Fibroblast of lung (primary cell): ENCODE measurements at regions not wholly inside any gene's neighbourhood (a gene's known extent, or its start where the extent isn't known, plus 50 kb on each side); places are given as distances from the start of the nearest gene placed in this dataset.

Source experiments
- EZH2 ChIP-seq: IDR thresholded peaks from 2 replicates; pipeline ENCODE4 v1.5.1; 2012; ENCODE audit warnings: low read length, control low read depth, mild to moderate bottlenecking; ENCODE audit errors: missing control alignments
- TF ChIP-seq, protein P1 (sequence below), 2 donors: IDR thresholded peaks in 1 of 2; conservative IDR thresholded peaks in 1 of 2; 1 replicate in 1 of 2; 2 replicates in 1 of 2; pipeline ENCODE4 v1.5.1; 2011 to 2012; ENCODE audit warnings: low read length in 2 of 2, control low read depth in 1 of 2, inconsistent platforms in 1 of 2, low read depth in 1 of 2, mild to moderate bottlenecking in 1 of 2

GRCh38 chr5:74497706-74498105 is 142.8 kb downstream of the ENC1 start:
- TF ChIP-seq, protein P1, sequence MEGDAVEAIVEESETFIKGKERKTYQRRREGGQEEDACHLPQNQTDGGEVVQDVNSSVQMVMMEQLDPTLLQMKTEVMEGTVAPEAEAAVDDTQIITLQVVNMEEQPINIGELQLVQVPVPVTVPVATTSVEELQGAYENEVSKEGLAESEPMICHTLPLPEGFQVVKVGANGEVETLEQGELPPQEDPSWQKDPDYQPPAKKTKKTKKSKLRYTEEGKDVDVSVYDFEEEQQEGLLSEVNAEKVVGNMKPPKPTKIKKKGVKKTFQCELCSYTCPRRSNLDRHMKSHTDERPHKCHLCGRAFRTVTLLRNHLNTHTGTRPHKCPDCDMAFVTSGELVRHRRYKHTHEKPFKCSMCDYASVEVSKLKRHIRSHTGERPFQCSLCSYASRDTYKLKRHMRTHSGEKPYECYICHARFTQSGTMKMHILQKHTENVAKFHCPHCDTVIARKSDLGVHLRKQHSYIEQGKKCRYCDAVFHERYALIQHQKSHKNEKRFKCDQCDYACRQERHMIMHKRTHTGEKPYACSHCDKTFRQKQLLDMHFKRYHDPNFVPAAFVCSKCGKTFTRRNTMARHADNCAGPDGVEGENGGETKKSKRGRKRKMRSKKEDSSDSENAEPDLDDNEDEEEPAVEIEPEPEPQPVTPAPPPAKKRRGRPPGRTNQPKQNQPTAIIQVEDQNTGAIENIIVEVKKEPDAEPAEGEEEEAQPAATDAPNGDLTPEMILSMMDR (conservative IDR thresholded peaks at IDR 0.05 in 1 of 2, IDR thresholded peaks at IDR 0.05 in 1 of 2; ENCODE audit: low read depth in 1 of 2, low read length in 2 of 2): no peak
- TF ChIP-seq EZH2: no peak
